ENCODE measurements at regions not wholly inside any gene's neighbourhood (a gene's known extent, or its start where the extent isn't known, plus 50 kb on each side); places are given as distances from the start of the nearest gene placed in this dataset.
A peak's percentile ranks its signal among the peaks of the same experiment; 100 is the strongest.

GRCh38 chr10:4638099-4638498 is 187.9 kb upstream of the AKR1E2 start:
- no peak overlapping the region for H3K27ac Mint-ChIP-seq
- no peak overlapping the region for H3K4me3 Mint-ChIP-seq
- no peaks in the 10 kb centered on the region for H3K9me3 Mint-ChIP-seq
- no peak for DNase-seq
- no peaks in the 10 kb centered on the region for H3K36me3 Mint-ChIP-seq
- H3K27me3 Mint-ChIP-seq = no peaks in the 10 kb centered on the region
- ATAC-seq (replicated peaks) = no peak
- H3K4me1 Mint-ChIP-seq = no peaks in the 10 kb centered on the region

DNA sequence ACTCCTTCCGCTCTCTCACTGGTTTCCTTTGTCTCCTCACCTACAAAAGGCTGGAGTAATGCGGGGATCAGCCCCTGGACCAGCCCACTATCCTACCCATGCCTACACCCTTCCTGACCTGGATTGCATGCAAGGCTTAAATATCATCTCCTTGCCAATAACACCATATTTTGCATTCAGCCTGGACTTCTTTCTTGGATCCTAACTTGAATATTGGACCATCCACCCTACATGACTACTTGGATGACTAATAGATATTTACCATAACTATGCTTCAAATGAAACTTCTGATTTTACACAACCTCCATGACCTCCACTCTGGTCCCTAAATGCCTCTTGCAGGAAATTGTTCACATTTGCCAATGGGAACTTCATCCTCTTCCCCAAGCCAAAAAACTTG is 188.3 kb upstream of the AKR1E2 start:
- Mint-ChIP-seq H3K36me3 (no peaks in the 10 kb centered on the region), H3K9me3 (no peaks in the 10 kb centered on the region)

DNA sequence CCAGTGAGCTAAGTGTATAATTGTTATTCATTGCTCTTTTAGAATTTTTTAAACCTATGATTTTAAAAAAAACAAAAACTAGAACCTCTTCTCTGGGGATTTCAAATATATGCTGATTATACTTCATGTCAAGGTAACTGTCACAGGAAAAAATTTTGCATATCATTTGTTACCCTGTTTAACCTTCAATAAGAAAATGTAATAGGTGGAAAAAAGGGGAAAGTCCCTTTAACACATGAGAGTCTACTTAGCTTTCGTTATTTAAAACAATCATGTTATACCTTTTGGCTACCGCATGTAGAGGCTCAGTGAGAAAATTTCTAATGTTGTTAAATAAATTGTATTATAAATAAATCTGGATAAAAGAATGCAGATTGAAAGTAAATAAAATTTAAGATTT is 190.1 kb upstream of the AKR1E2 start:
- H3K36me3 Mint-ChIP-seq = no peaks in the 10 kb centered on the region
- peaks cover 5 to 10% of the 10 kb centered on the region in 2 donors for H3K27me3 Mint-ChIP-seq
- no peak for DNase-seq
- H3K4me1 Mint-ChIP-seq = no peaks in the 10 kb centered on the region
- ATAC-seq (replicated peaks) = peak; percentile 75 to 79
- H3K4me3 Mint-ChIP-seq = no peak overlapping the region
- H3K9me3 Mint-ChIP-seq = peaks cover 0 to 3% of the 10 kb centered on the region in 2 donors
- no peak overlapping the region for H3K27ac Mint-ChIP-seq

More for the DNA sequence above, 188.3 kb upstream of the AKR1E2 start:
- DNase-seq (no peak), ATAC-seq (replicated peaks) (no peak)
- H3K27ac Mint-ChIP-seq = no peak overlapping the region
- H3K4me3 Mint-ChIP-seq = no peak overlapping the region
- H3K4me1 Mint-ChIP-seq = no peaks in the 10 kb centered on the region
- no peaks in the 10 kb centered on the region for H3K27me3 Mint-ChIP-seq

DNA sequence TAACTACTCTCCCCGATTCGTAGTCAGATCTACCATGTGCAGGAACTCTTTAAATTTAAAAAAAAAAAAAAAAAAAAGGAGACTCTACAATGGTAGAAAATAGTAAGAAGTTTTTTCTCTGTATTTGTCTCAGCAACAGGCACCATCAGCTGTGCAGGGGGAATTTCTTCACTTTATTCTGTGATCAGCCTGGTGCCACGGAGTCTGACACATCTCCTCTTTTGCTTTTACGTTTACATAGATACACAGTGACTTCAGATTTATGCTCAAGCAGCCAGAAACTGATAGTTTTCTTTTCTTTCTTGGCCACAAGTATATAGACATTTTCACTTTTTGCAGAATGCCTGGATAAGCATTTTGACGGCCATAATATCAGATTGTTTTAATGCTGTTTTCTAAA is 190.6 kb upstream of the AKR1E2 start:
- DNase-seq (no peak), ATAC-seq (replicated peaks) (no peak)
- Mint-ChIP-seq H3K9me3 (peaks cover 0 to 3% of the 10 kb centered on the region in 2 donors), H3K27me3 (peaks cover 5 to 13% of the 10 kb centered on the region in 2 donors), H3K4me3 (no peak overlapping the region), H3K4me1 (no peaks in the 10 kb centered on the region), H3K36me3 (no peaks in the 10 kb centered on the region), H3K27ac (no peak overlapping the region)

DNA sequence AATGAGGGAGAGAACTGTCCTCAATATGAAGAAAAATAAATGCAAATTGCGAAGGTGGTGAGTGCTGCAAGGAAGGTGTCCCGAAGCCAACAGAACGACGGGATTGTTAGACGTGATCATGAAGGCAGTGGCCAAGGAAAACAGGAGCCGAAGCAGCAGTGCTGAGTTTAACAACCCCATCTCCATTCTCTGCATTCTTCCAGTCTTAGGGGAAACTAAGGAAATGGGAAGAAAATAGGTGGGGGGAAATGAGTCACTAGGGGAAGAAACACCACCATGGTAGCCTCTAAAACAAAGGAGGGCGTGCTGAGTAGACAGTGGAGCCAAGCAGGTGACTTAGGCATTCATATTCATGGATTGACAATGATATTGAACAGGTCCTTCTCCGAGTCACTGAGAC is 192.2 kb upstream of the AKR1E2 start:
- ATAC-seq (replicated peaks) (no peak), DNase-seq (no peak)
- peaks cover 5 to 13% of the 10 kb centered on the region in 2 donors for H3K27me3 Mint-ChIP-seq
- H3K27ac Mint-ChIP-seq = no peak overlapping the region
- no peaks in the 10 kb centered on the region for H3K4me1 Mint-ChIP-seq
- H3K9me3 Mint-ChIP-seq = peaks cover 0 to 3% of the 10 kb centered on the region in 2 donors
- H3K36me3 Mint-ChIP-seq = no peaks in the 10 kb centered on the region
- no peak overlapping the region for H3K4me3 Mint-ChIP-seq

DNA sequence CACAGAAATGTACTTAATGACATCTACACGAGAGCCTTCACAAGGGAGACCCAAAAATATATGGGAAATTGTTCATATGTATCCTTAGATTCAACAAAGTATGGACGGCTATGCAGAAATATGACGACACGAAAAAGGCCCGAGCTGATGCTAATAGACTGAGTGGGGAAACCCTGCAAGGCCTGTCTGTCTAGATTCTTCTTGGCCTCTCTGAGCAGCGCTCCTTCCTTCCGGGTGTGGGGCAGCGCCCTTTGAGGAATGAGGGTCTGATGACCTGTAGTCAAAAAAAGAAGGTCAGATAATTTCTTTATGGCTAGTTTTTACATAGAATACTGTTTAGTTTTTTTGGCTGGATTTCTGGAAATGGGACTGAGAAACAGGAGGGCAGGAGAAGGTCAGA is 192.8 kb upstream of the AKR1E2 start:
- H3K36me3 Mint-ChIP-seq = no peaks in the 10 kb centered on the region
- ATAC-seq (replicated peaks) = no peak
- peaks cover 5 to 13% of the 10 kb centered on the region in 2 donors for H3K27me3 Mint-ChIP-seq
- no peaks in the 10 kb centered on the region for H3K4me1 Mint-ChIP-seq
- DNase-seq = no peak
- H3K27ac Mint-ChIP-seq = no peak overlapping the region
- H3K4me3 Mint-ChIP-seq = no peak overlapping the region
- H3K9me3 Mint-ChIP-seq = peaks cover 3 to 7% of the 10 kb centered on the region in 2 donors

- Mint-ChIP-seq H3K4me3 (no peak overlapping the region), H3K27me3 (peaks cover 5 to 13% of the 10 kb centered on the region in 2 donors), H3K9me3 (peaks cover 4 to 11% of the 10 kb centered on the region in 2 donors), H3K4me1 (no peaks in the 10 kb centered on the region), H3K27ac (no peak overlapping the region), H3K36me3 (no peaks in the 10 kb centered on the region)
- ATAC-seq (replicated peaks) = no peak
- no peak for DNase-seq
These were observed 193.2 kb upstream of the AKR1E2 start for GRCh38 chr10:4632757-4633156.

DNA sequence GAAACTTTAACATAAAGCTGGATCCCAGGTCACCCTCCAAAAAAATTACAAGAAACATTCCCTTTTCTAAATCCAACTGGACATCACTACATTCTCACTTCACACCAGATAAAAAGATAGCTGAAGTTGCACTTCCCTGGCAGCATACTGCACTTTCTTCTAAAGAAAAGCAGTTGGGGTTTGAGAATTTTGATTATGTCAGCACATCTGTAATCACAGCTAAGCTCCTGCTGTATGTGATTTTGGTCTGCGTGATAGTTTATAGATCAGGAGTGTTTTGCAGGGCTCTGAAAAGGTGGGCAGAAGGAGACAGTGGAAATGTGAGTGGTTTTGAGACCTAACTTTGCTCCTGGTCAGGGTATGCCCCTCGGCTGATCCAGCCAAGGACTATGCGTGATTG is 199.1 kb upstream of the AKR1E2 start:
- DNase-seq (no peak), ATAC-seq (replicated peaks) (no peak)
- Mint-ChIP-seq H3K4me1 (no peaks in the 10 kb centered on the region), H3K36me3 (peaks cover 0 to 4% of the 10 kb centered on the region in 2 donors), H3K9me3 (peaks cover 14 to 22% of the 10 kb centered on the region in 2 donors), H3K27me3 (peaks cover 12 to 22% of the 10 kb centered on the region in 2 donors), H3K4me3 (no peak overlapping the region), H3K27ac (no peak overlapping the region)

DNA sequence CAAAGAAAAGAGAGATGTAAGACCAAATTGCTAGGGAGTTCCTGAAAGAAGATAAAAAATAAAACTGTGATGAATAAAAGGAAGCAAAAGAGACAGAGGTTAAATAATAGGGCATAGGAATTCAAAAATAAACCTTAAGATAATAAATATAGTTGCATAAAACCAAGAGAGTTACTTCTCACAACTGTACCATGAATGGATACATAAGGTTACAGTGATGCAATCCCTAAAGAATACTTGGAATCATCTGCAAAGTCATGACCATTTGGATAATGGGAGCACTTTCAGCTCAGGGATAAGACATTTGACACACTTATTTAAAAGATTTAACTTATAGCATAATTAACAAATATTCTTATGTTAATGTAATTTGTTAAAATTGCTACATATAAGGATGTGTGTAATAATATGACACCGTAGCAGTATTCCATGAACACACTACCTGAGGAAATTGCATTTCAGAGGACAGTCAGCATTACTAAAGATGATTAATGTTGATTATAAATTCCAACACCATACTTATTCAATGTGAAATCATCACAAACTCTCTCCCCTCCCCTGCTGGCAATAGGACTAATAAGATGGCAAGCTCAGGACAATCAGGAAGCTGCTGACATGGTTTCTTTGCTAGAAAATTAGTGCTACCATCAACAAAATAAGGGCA is 202.1 kb upstream of the AKR1E2 start:
- Mint-ChIP-seq H3K27ac (no peak overlapping the region), H3K4me1 (no peaks in the 10 kb centered on the region), H3K36me3 (peaks cover 0 to 4% of the 10 kb centered on the region in 2 donors), H3K9me3 (peaks cover 18 to 19% of the 10 kb centered on the region in 2 donors), H3K4me3 (no peak overlapping the region), H3K27me3 (peaks cover 17 to 19% of the 10 kb centered on the region in 2 donors)
- ATAC-seq (replicated peaks) (no peak), DNase-seq (no peak)

DNA sequence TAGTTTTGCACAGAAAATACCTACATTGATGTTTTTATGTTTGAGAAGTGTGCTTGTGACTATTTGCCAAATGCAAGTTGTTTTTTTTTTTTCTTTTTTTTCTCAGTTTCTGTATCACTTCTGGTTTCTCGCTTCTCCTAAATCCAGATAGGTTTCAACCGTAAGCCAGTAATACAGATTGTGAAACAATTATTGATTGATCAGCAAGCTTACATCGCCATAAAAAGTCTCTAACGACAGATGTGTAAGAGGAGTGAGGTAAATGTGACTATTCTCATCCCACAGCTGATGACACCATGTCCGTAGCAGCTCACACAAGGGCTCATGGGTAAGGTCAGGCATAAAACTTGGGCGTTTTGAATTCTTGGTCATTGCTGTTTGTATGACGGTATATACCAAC is 202.8 kb upstream of the AKR1E2 start:
- H3K9me3 Mint-ChIP-seq = peaks cover 15% of the 10 kb centered on the region in 2 donors
- peaks cover 0 to 4% of the 10 kb centered on the region in 2 donors for H3K36me3 Mint-ChIP-seq
- no peak overlapping the region for H3K27ac Mint-ChIP-seq
- H3K4me3 Mint-ChIP-seq = no peak overlapping the region
- DNase-seq (no peak), ATAC-seq (replicated peaks) (no peak)
- no peaks in the 10 kb centered on the region for H3K4me1 Mint-ChIP-seq
- H3K27me3 Mint-ChIP-seq = peaks cover 17 to 19% of the 10 kb centered on the region in 2 donors

DNA sequence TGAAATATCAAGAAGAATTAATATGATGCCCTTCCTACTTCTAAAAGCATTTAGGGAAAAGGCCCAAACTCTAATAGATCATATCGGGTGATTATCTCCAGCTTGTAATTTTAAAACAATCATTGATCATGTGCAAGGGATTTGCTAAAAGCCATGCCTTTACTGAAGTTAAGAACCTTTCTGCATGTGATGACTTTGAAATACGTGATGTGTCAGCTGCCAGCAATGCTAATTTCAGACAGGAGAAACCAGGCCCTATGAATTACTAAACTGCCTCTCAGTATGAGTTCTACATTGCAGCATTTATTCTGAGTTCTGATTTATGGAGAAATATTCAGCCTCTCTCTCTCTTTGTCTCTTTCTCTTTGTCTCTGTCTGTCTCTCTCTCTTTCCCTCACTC is 203.6 kb upstream of the AKR1E2 start:
- Mint-ChIP-seq H3K27ac (no peak overlapping the region), H3K27me3 (peaks cover 19 to 21% of the 10 kb centered on the region in 2 donors), H3K36me3 (peaks cover 0 to 4% of the 10 kb centered on the region in 2 donors), H3K4me1 (peaks cover 0 to 4% of the 10 kb centered on the region in 2 donors), H3K9me3 (peaks cover 12 to 13% of the 10 kb centered on the region in 2 donors), H3K4me3 (no peak overlapping the region)
- DNase-seq (no peak), ATAC-seq (replicated peaks) (no peak)

DNA sequence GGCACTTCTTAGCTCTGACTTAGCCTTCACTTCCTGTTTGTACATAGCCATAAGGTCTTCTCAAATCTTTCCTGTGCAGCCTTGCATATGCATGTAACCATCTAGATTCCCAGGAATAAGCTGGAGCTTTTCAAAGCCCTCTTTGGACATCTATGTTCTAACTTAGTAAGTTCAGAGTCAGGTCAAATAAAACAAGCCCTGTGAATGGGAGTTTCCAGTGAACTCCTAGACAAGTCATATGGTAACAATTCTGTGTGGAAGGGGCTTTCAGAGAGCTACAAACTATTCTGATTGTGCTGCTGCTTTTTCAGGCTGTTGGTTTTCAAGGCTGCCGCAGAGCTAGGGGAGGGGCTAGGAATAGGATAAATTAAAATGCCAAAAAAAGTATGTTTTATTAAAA is 208.4 kb upstream of the AKR1E2 start:
- peaks cover 14% of the 10 kb centered on the region in 2 donors for H3K9me3 Mint-ChIP-seq
- no peak overlapping the region for H3K4me3 Mint-ChIP-seq
- peaks cover 12 to 18% of the 10 kb centered on the region in 2 donors for H3K27me3 Mint-ChIP-seq
- H3K36me3 Mint-ChIP-seq = peaks cover 0 to 6% of the 10 kb centered on the region in 2 donors
- ATAC-seq (replicated peaks) = peak in 1 of 2 donors; percentile 68
- no peak for DNase-seq
- H3K27ac Mint-ChIP-seq = no peak overlapping the region
- H3K4me1 Mint-ChIP-seq = peaks cover 0 to 4% of the 10 kb centered on the region in 2 donors

- DNase-seq (no peak), ATAC-seq (replicated peaks) (no peak)
- no peak overlapping the region for H3K27ac Mint-ChIP-seq
- H3K4me1 Mint-ChIP-seq = peaks cover 0 to 4% of the 10 kb centered on the region in 2 donors
- peaks cover 6 to 12% of the 10 kb centered on the region in 2 donors for H3K27me3 Mint-ChIP-seq
- H3K9me3 Mint-ChIP-seq = peaks cover 10 to 14% of the 10 kb centered on the region in 2 donors
- peaks cover 0 to 6% of the 10 kb centered on the region in 2 donors for H3K36me3 Mint-ChIP-seq
- H3K4me3 Mint-ChIP-seq = no peak overlapping the region
These were observed 211.0 kb upstream of the AKR1E2 start for GRCh38 chr10:4615042-4615441.

DNA sequence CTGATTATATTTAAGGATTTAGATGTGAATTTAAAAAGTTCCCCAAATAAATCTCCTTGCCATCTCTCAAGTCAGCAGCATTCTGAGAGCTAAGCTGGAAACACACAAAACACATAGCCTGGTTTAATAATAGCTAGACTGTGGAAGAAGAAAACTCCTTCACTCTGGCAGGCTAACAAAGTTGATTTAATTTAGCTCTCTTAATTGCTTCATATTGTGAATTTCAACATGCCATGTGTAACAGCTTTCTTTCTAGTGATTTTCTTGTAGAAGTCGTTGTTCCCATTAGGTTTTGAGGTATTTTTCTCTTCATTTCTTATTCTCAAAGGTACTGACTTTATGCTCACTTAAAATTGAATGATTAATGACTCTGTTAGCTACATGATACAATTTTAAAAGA is 216.8 kb upstream of the AKR1E2 start:
- Mint-ChIP-seq H3K27ac (no peak overlapping the region), H3K36me3 (no peaks in the 10 kb centered on the region), H3K9me3 (no peaks in the 10 kb centered on the region), H3K4me1 (no peaks in the 10 kb centered on the region), H3K27me3 (peaks cover 0 to 3% of the 10 kb centered on the region in 2 donors), H3K4me3 (no peak overlapping the region)
- DNase-seq = no peak
- no peak for ATAC-seq (replicated peaks)

DNA sequence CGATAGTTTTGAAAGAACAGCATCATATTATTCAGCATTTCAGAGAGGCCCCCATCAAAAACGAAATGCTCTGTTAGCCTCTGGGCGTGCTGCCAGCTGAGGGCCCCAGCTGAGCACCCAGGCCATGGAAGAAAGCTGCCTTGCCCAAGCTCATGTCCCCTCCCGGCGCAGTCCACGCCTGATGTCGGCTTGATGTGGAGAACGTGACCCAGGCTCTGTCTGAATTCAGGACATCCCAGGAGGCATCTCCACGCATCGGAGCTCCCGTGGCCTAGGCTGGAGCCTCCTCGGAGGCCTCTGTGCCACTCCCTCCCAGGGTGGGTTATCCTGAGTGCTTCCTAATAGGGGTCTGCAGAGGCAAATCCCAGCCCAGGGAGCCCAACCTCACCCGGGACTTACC is 218.3 kb upstream of the AKR1E2 start:
- DNase-seq (no peak), ATAC-seq (replicated peaks) (no peak)
- Mint-ChIP-seq H3K27me3 (no peaks in the 10 kb centered on the region), H3K36me3 (no peaks in the 10 kb centered on the region), H3K9me3 (no peaks in the 10 kb centered on the region), H3K27ac (no peak overlapping the region), H3K4me1 (no peaks in the 10 kb centered on the region), H3K4me3 (no peak overlapping the region)
